Endothelial cell of umbilical vein (primary cell): ENCODE measurements at regions not wholly inside any gene's neighbourhood (a gene's known extent, or its start where the extent isn't known, plus 50 kb on each side); places are given as distances from the start of the nearest gene placed in this dataset.

Source experiments
- BruUV-seq: library from RNA; stranded (reverse); fragments of 400-500 nt; replicated peaks from 2 replicates; lab custom pipeline; 2021; lab: Mats Ljungman, UMichigan
- CTCF ChIA-PET: fragments of 300-600, 350-600 bp; sonication (Branson Sonifier 250); formaldehyde crosslinking; loops from one replicate; lab custom pipeline; 2021; ENCODE audit warnings: antibody characterized with exemption, inconsistent platforms; lab: Charles Lee
- POLR2A ChIA-PET: fragments of 300-600, 350-600 bp; sonication (Branson Sonifier 250); formaldehyde crosslinking; loops from one replicate; lab custom pipeline; 2021; ENCODE audit warnings: antibody characterized with exemption, inconsistent platforms; lab: Charles Lee
- DNase-seq: peaks from one replicate; pipeline ENCODE4 v3.0.0-alpha.2; 2011; ENCODE audit warnings: low read depth, low spot score
- FAIRE-seq: peaks from 2 replicates; lab custom pipeline; 2011; peaks lifted over from hg19 to GRCh38; lab: Jason Lieb, UNC
- H2AFZ ChIP-seq: 2 replicates; pipeline ENCODE4 v1.6.0; 2012; ENCODE audit warnings: low read depth, low read length, control low read depth, inconsistent platforms
- H3K27ac ChIP-seq: 2 replicates; pipeline ENCODE4 v1.5.1; 2011; ENCODE audit warnings: low read depth, mild to moderate bottlenecking, control low read depth, low read length, moderate library complexity; ENCODE audit not compliant: insufficient read depth
- H3K27me3 ChIP-seq, 2 experiments: 2 replicates each; pipeline versions ENCODE4 v1.6.0 to v1.6.1; 2011; ENCODE audit warnings: low read length in 2 of 2, mixed read lengths in 1 of 2; ENCODE audit not compliant: control insufficient read depth in 2 of 2, insufficient read depth in 2 of 2
- H3K36me3 ChIP-seq, 2 experiments: 2 replicates in 1 of 2; 3 replicates in 1 of 2; pipeline ENCODE4 v1.5.1; 2011; ENCODE audit warnings: low read length in 2 of 2, mild to moderate bottlenecking in 1 of 2, moderate library complexity in 1 of 2; ENCODE audit not compliant: control insufficient read depth in 2 of 2, insufficient read depth in 2 of 2; ENCODE audit errors: extremely low read depth in 1 of 2
- H3K4me1 ChIP-seq: 3 replicates; pipeline ENCODE4 v1.5.1; 2011; ENCODE audit warnings: mild to moderate bottlenecking, low read length; ENCODE audit not compliant: control insufficient read depth, insufficient read depth; ENCODE audit errors: extremely low read depth
- H3K4me2 ChIP-seq: 2 replicates; pipeline ENCODE4 v1.6.1; 2011; ENCODE audit warnings: low read length, control low read depth, mixed read lengths; ENCODE audit not compliant: insufficient read depth
- H3K4me3 ChIP-seq, 3 experiments: fragments of 200-600 bp in 1 of 3; sonication (generic), shearing (Covaris generic) in 1 of 3; replicated peaks in 1 of 3; 2 replicates each; pipeline ENCODE4 v1.5.1; 2011 to 2016; ENCODE audit warnings: control low read depth in 3 of 3, low read length in 3 of 3, mild to moderate bottlenecking in 2 of 3, inconsistent platforms in 1 of 3, low read depth in 1 of 3, moderate library complexity in 1 of 3; ENCODE audit not compliant: insufficient read depth in 1 of 3
- H3K79me2 ChIP-seq: 2 replicates; pipeline ENCODE4 v1.6.0; 2012; ENCODE audit warnings: low read length, inconsistent platforms; ENCODE audit not compliant: control insufficient read depth, insufficient read depth
- H3K9ac ChIP-seq: replicated peaks from 2 replicates; pipeline ENCODE3; 2011; ENCODE audit warnings: low read length, control low read depth; ENCODE audit not compliant: insufficient read depth; ENCODE audit errors: extremely low read depth
- H3K9me1 ChIP-seq: replicated peaks from 3 replicates; pipeline ENCODE4 v1.6.0; 2011; ENCODE audit warnings: mild to moderate bottlenecking, low read length; ENCODE audit not compliant: control insufficient read depth, insufficient read depth; ENCODE audit errors: extremely low read depth
- H3K9me3 ChIP-seq: replicated peaks from 2 replicates; pipeline ENCODE4 v1.5.1; 2012; ENCODE audit warnings: low read length, inconsistent platforms; ENCODE audit not compliant: control insufficient read depth, insufficient read depth
- H4K20me1 ChIP-seq: replicated peaks from 2 replicates; pipeline ENCODE3; 2011; ENCODE audit warnings: mild to moderate bottlenecking, low read length; ENCODE audit not compliant: control insufficient read depth, insufficient read depth; ENCODE audit errors: extremely low read depth
- CTCF ChIP-seq, 2 donors: IDR thresholded peaks; 1 replicate in 1 of 2; 2 replicates in 1 of 2; pipeline ENCODE4 v1.5.1; 2011; ENCODE audit warnings: low read length in 2 of 2, mild to moderate bottlenecking in 2 of 2, moderate library complexity in 2 of 2, control low read depth in 1 of 2, inconsistent platforms in 1 of 2, low read depth in 1 of 2; ENCODE audit not compliant: insufficient read depth in 1 of 2; ENCODE audit errors: extremely low read depth in 1 of 2
- EZH2 ChIP-seq: IDR thresholded peaks from 2 replicates; pipeline ENCODE4 v1.6.1; 2012; ENCODE audit warnings: borderline replicate concordance, low read depth, mild to moderate bottlenecking, moderate library complexity, low read length, inconsistent platforms; ENCODE audit not compliant: severe bottlenecking
- FOS ChIP-seq: IDR thresholded peaks from 2 replicates; pipeline ENCODE4 v1.6.1; 2011; ENCODE audit warnings: mild to moderate bottlenecking, low read length, moderate library complexity, borderline replicate concordance; ENCODE audit not compliant: insufficient read depth
- GATA2 ChIP-seq: IDR thresholded peaks from 2 replicates; pipeline ENCODE4 v1.7.0; 2011; ENCODE audit warnings: low read depth, mild to moderate bottlenecking, moderate library complexity, mixed read lengths, low read length; ENCODE audit not compliant: insufficient read length, insufficient read depth
- JUN ChIP-seq: IDR thresholded peaks from 2 replicates; pipeline ENCODE4 v1.6.1; 2011; ENCODE audit warnings: borderline replicate concordance, low read depth; ENCODE audit not compliant: insufficient read length, insufficient read depth
- MAX ChIP-seq: IDR thresholded peaks from 2 replicates; pipeline ENCODE4 v1.6.1; 2011; ENCODE audit not compliant: insufficient read depth, insufficient read length
- POLR2A ChIP-seq: IDR thresholded peaks from 2 replicates; pipeline ENCODE4 v1.6.1; 2012; ENCODE audit warnings: low read depth, mild to moderate bottlenecking, control low read depth, low read length
- POLR2AphosphoS5 ChIP-seq: IDR thresholded peaks from 2 replicates; pipeline ENCODE4 v1.6.1; 2012; ENCODE audit warnings: low read depth, mild to moderate bottlenecking, control low read depth, low read length, moderate library complexity; ENCODE audit not compliant: insufficient read depth
- dilution Hi-C: fragments of 300-500 bp; cut with MboI; formaldehyde crosslinking; loops from one replicate; pipeline ENCODE4 v1.15.0; 2019; ENCODE audit warnings: low sequenced_read_pairs; ENCODE audit not compliant: extremely low pct_ligation_motif_present
- intact Hi-C: fragments of 100-400 bp; cut with micrococcal nuclease; formaldehyde crosslinking; loops from one replicate; pipeline ENCODE4 v1.10.0; 2022

GRCh38 chr6:3517350-3517749, 60.5 kb upstream of the SLC22A23 start:
- H3K4me1 ChIP-seq, result no peaks in the 10 kb centered on the region
- H3K9ac ChIP-seq, result no peak overlapping the region
- intact Hi-C loops, result no loop called here
- no peak overlapping the region for H2AFZ ChIP-seq
- FAIRE-seq (no peak), DNase-seq (no peak)
- CTCF ChIA-PET, result no interaction called here
- dilution Hi-C loops, result no loop called here
- no peaks in the 10 kb centered on the region for H3K9me3 ChIP-seq
- no TSS peak for BruUV-seq
- no peaks in the 10 kb centered on the region for H3K9me1 ChIP-seq
- no peaks in the 10 kb centered on the region for H3K36me3 ChIP-seq
- TF ChIP-seq GATA2 (no peak), CTCF (IDR thresholded peaks at IDR 0.05; ENCODE audit: extremely low read depth in 1 of 2, insufficient read depth in 1 of 2, low read depth in 1 of 2, low read length in 2 of 2) (no peak)
- H3K4me2 ChIP-seq, result no peak overlapping the region
- H3K79me2 ChIP-seq, result no peaks in the 10 kb centered on the region
- POLR2A ChIA-PET, result no interaction called here
- H3K4me3 ChIP-seq, result no peak overlapping the region
- no peak overlapping the region for H3K27ac ChIP-seq
- H3K27me3 ChIP-seq, result peaks cover 7 to 20% of the 10 kb centered on the region in 2 experiments
- H4K20me1 ChIP-seq, result no peaks in the 10 kb centered on the region

GRCh38 chr6:3516092-3516491, 59.2 kb upstream of the SLC22A23 start:
- H3K36me3 ChIP-seq, result no peaks in the 10 kb centered on the region
- no peak overlapping the region for H3K4me2 ChIP-seq
- CTCF ChIA-PET, result interaction anchor here (1.4 kb wide), 1 partner anchor 22 kb away, joined by 3 read pairs; no protein-coding TSS in a partner anchor
- H3K9me3 ChIP-seq, result no peaks in the 10 kb centered on the region
- peaks cover 7 to 19% of the 10 kb centered on the region in 2 experiments for H3K27me3 ChIP-seq
- no peak overlapping the region for H3K4me3 ChIP-seq
- H3K9ac ChIP-seq, result no peak overlapping the region
- H4K20me1 ChIP-seq, result no peaks in the 10 kb centered on the region
- dilution Hi-C loops (no loop called here), intact Hi-C loops (no loop called here)
- no peak overlapping the region for H3K27ac ChIP-seq
- FAIRE-seq (no peak), DNase-seq (no peak)
- no peak overlapping the region for H2AFZ ChIP-seq
- BruUV-seq, result no TSS peak
- TF ChIP-seq FOS, result no peak
- no peak for TF ChIP-seq MAX
- TF ChIP-seq GATA2, result no peak
- no peak for TF ChIP-seq EZH2
- no peak for TF ChIP-seq POLR2A
- TF ChIP-seq JUN, result no peak
- no peak for TF ChIP-seq POLR2AphosphoS5
- TF ChIP-seq CTCF (IDR thresholded peaks at IDR 0.05; ENCODE audit: extremely low read depth in 1 of 2, insufficient read depth in 1 of 2, low read depth in 1 of 2, low read length in 2 of 2), result no peak
- no peaks in the 10 kb centered on the region for H3K79me2 ChIP-seq
- H3K4me1 ChIP-seq, result no peaks in the 10 kb centered on the region
- POLR2A ChIA-PET, result no interaction called here
- no peaks in the 10 kb centered on the region for H3K9me1 ChIP-seq
